MM.1S (cell line): ENCODE measurements at regions not wholly inside any gene's neighbourhood (a gene's known extent, or its start where the extent isn't known, plus 50 kb on each side); places are given as distances from the start of the nearest gene placed in this dataset.

Experiments
- DNase-seq: peaks from one replicate; pipeline ENCODE4 v3.0.0-alpha.2; 2015
- H2AFZ ChIP-seq: fragments of 300-600 bp; sonication (generic); 2 replicates; pipeline ENCODE4 v1.6.0; 2016; ENCODE audit warnings: antibody characterized with exemption, low read length
- H3F3A ChIP-seq: fragments of 300-600 bp; sonication (generic); 2 replicates; pipeline ENCODE4 v1.6.1; 2016; ENCODE audit warnings: mild to moderate bottlenecking, antibody characterized with exemption, low read length, moderate library complexity, mixed read lengths; ENCODE audit not compliant: insufficient read depth
- H3K27ac ChIP-seq: fragments of 300-600 bp; sonication (generic); 2 replicates; pipeline ENCODE4 v1.5.1; 2016; ENCODE audit warnings: mild to moderate bottlenecking, low read length
- H3K27me3 ChIP-seq: fragments of 300-600 bp; sonication (generic); replicated peaks from 2 replicates; pipeline ENCODE4 v1.6.0; 2016; ENCODE audit warnings: low read length; ENCODE audit not compliant: insufficient read depth
- H3K36me3 ChIP-seq: fragments of 300-600 bp; sonication (generic); replicated peaks from 2 replicates; pipeline ENCODE4 v1.6.1; 2016; ENCODE audit warnings: mild to moderate bottlenecking, low read length, mixed read lengths; ENCODE audit not compliant: insufficient read depth
- H3K4me1 ChIP-seq: fragments of 300-600 bp; sonication (generic); 2 replicates; pipeline ENCODE4 v1.6.1; 2016; ENCODE audit warnings: low read length, mixed read lengths
- H3K4me2 ChIP-seq: fragments of 300-600 bp; sonication (generic); 2 replicates; pipeline ENCODE4 v1.6.0; 2016; ENCODE audit warnings: low read depth, low read length
- H3K4me3 ChIP-seq: fragments of 300-600 bp; sonication (generic); 2 replicates; pipeline ENCODE4 v1.5.1; 2016; ENCODE audit warnings: low read length, mixed read lengths
- H3K79me2 ChIP-seq: fragments of 300-600 bp; sonication (generic); 2 replicates; pipeline ENCODE4 v1.6.1; 2016; ENCODE audit warnings: mixed run types, low read length, mixed read lengths
- H3K9ac ChIP-seq: fragments of 300-600 bp; sonication (generic); 2 replicates; pipeline ENCODE4 v1.6.1; 2016; ENCODE audit warnings: low read length, mixed read lengths
- H3K9me2 ChIP-seq: fragments of 300-600 bp; sonication (generic); replicated peaks from 2 replicates; pipeline ENCODE4 v1.6.1; 2016; ENCODE audit warnings: mild to moderate bottlenecking, low read length, mixed read lengths; ENCODE audit not compliant: insufficient read depth
- H3K9me3 ChIP-seq: fragments of 300-600 bp; sonication (generic); replicated peaks from 2 replicates; pipeline ENCODE4 v1.6.1; 2016; ENCODE audit warnings: mild to moderate bottlenecking, low read length, mixed read lengths; ENCODE audit not compliant: insufficient read depth
- H4K20me1 ChIP-seq: fragments of 300-600 bp; sonication (generic); 2 replicates; pipeline ENCODE4 v1.6.1; 2016; ENCODE audit warnings: mild to moderate bottlenecking, low read length, moderate library complexity, mixed read lengths; ENCODE audit not compliant: insufficient read depth
- CTCF ChIP-seq: fragments of 300-600 bp; sonication (generic); IDR thresholded peaks from 2 replicates; pipeline ENCODE4 v1.5.1; 2016; ENCODE audit warnings: antibody characterized with exemption, low read length, mixed read lengths
- EZH2 ChIP-seq: fragments of 300-600 bp; sonication (generic); optimal IDR thresholded peaks from 2 replicates; pipeline ENCODE3; 2017; ENCODE audit warnings: low read depth, mild to moderate bottlenecking, antibody characterized with exemption, low read length, mixed read lengths
- EZH2phosphoT487 ChIP-seq: fragments of 300-600 bp; sonication (generic); IDR thresholded peaks from 2 replicates; pipeline ENCODE4 v1.6.1; 2018; ENCODE audit warnings: antibody characterized with exemption, low read length

- TF ChIP-seq EZH2 (no peak), EZH2phosphoT487 (no peak), CTCF (no peak)
- DNase-seq = no peak
- no peak overlapping the region for H2AFZ ChIP-seq
- H3F3A ChIP-seq = no peaks in the 10 kb centered on the region
- H4K20me1 ChIP-seq = no peaks in the 10 kb centered on the region
- H3K36me3 ChIP-seq = no peaks in the 10 kb centered on the region
- no peaks in the 10 kb centered on the region for H3K27me3 ChIP-seq
- H3K9me2 ChIP-seq = no peaks in the 10 kb centered on the region
- H3K9ac ChIP-seq = no peak overlapping the region
- no peak overlapping the region for H3K27ac ChIP-seq
- no peaks in the 10 kb centered on the region for H3K9me3 ChIP-seq
- no peaks in the 10 kb centered on the region for H3K79me2 ChIP-seq
- H3K4me1 ChIP-seq = no peaks in the 10 kb centered on the region
- H3K4me3 ChIP-seq = no peak overlapping the region
- H3K4me2 ChIP-seq = no peak overlapping the region
Observed at GRCh38 chr4:137067735-137068134, 464.6 kb downstream of the PCDH18 start.

- Histone ChIP-seq H3K9me2 (no peaks in the 10 kb centered on the region), H2AFZ (no peak overlapping the region), H4K20me1 (no peaks in the 10 kb centered on the region), H3K4me3 (no peak overlapping the region), H3K9ac (no peak overlapping the region), H3K4me2 (no peak overlapping the region), H3K27ac (no peak overlapping the region), H3K27me3 (no peaks in the 10 kb centered on the region), H3K9me3 (no peaks in the 10 kb centered on the region), H3K36me3 (no peaks in the 10 kb centered on the region), H3F3A (no peaks in the 10 kb centered on the region), H3K79me2 (no peaks in the 10 kb centered on the region), H3K4me1 (no peaks in the 10 kb centered on the region)
- DNase-seq = no peak
- TF ChIP-seq EZH2 = no peak
- no peak for TF ChIP-seq EZH2phosphoT487
- no peak for TF ChIP-seq CTCF
Observed at GRCh38 chr4:137065311-137065710, 467.0 kb downstream of the PCDH18 start.

- no peaks in the 10 kb centered on the region for H3K36me3 ChIP-seq
- H2AFZ ChIP-seq = no peak overlapping the region
- no peak overlapping the region for H3K27ac ChIP-seq
- no peak overlapping the region for H3K4me3 ChIP-seq
- H3K4me1 ChIP-seq = no peaks in the 10 kb centered on the region
- H4K20me1 ChIP-seq = no peaks in the 10 kb centered on the region
- no peaks in the 10 kb centered on the region for H3K9me3 ChIP-seq
- no peaks in the 10 kb centered on the region for H3K9me2 ChIP-seq
- H3K27me3 ChIP-seq = no peaks in the 10 kb centered on the region
- DNase-seq = no peak
- TF ChIP-seq EZH2phosphoT487 (no peak), CTCF (no peak), EZH2 (no peak)
- no peak overlapping the region for H3K4me2 ChIP-seq
- H3K79me2 ChIP-seq = no peaks in the 10 kb centered on the region
- H3K9ac ChIP-seq = no peak overlapping the region
- no peaks in the 10 kb centered on the region for H3F3A ChIP-seq
Observed at GRCh38 chr4:137063961-137064360, 468.3 kb downstream of the PCDH18 start.
